ENCODE measurements at regions not wholly inside any gene's neighbourhood (a gene's known extent, or its start where the extent isn't known, plus 50 kb on each side); places are given as distances from the start of the nearest gene placed in this dataset.
"Not testable (repeated sequence)": the region's sequence is repeated elsewhere in the genome, so short reads cannot be mapped to it uniquely, and the experiment has no call there.

GRCh38 chr12:96085475-96085874 is 50.1 kb upstream of the LTA4H start:
- no peak for DNase-seq (ENCODE audit: low spot score)
- Histone ChIP-seq H3K4me1 (ENCODE audit: control insufficient read depth in 4 of 4, insufficient read depth in 4 of 4, low read length in 3 of 4) (no peaks in the 10 kb centered on the region), H3K9me3 (ENCODE audit: control insufficient read depth in 4 of 4, low read length in 3 of 4) (no peaks in the 10 kb centered on the region), H3K27me3 (ENCODE audit: control insufficient read depth in 4 of 4, insufficient read depth in 4 of 4, low read length in 3 of 4) (no peaks in the 10 kb centered on the region), H3K9ac (ENCODE audit: low read depth in 1 of 2, low read length in 2 of 2) (no peak overlapping the region), H3K4me3 (ENCODE audit: low read depth in 1 of 3, low read length in 3 of 3) (no peak overlapping the region), H3K36me3 (ENCODE audit: control insufficient read depth in 4 of 4, insufficient read depth in 3 of 4, low read depth in 1 of 4, low read length in 3 of 4) (no peaks in the 10 kb centered on the region), H3K27ac (ENCODE audit: low read depth in 1 of 2, low read length in 2 of 2) (no peak overlapping the region)
- 100% methylated on average over 1 of the region's 1 CpG for WGBS
- no peak for TF ChIP-seq ATF3 (IDR thresholded peaks at IDR 0.05)
- no peak for TF ChIP-seq FOXA1 (IDR thresholded peaks at IDR 0.05)
- TF ChIP-seq HNF4A (conservative IDR thresholded peaks at IDR 0.05): no peak
- no peak for TF ChIP-seq SP1 (IDR thresholded peaks at IDR 0.05)
- no peak for TF ChIP-seq EGR1 (IDR thresholded peaks at IDR 0.05; ENCODE audit: low read depth in 2 of 2)
- TF ChIP-seq RAD21 (IDR thresholded peaks at IDR 0.05): no peak
- TF ChIP-seq, protein P1, sequence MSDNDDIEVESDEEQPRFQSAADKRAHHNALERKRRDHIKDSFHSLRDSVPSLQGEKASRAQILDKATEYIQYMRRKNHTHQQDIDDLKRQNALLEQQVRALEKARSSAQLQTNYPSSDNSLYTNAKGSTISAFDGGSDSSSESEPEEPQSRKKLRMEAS (IDR thresholded peaks at IDR 0.05): no peak
- TF ChIP-seq, protein P2, sequence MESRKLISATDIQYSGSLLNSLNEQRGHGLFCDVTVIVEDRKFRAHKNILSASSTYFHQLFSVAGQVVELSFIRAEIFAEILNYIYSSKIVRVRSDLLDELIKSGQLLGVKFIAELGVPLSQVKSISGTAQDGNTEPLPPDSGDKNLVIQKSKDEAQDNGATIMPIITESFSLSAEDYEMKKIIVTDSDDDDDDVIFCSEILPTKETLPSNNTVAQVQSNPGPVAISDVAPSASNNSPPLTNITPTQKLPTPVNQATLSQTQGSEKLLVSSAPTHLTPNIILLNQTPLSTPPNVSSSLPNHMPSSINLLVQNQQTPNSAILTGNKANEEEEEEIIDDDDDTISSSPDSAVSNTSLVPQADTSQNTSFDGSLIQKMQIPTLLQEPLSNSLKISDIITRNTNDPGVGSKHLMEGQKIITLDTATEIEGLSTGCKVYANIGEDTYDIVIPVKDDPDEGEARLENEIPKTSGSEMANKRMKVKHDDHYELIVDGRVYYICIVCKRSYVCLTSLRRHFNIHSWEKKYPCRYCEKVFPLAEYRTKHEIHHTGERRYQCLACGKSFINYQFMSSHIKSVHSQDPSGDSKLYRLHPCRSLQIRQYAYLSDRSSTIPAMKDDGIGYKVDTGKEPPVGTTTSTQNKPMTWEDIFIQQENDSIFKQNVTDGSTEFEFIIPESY (IDR thresholded peaks at IDR 0.05): no peak
- TF ChIP-seq NR2F2 (IDR thresholded peaks at IDR 0.05): no peak
- no peak for TF ChIP-seq FOXA2 (IDR thresholded peaks at IDR 0.05)
- TF ChIP-seq TAF1 (conservative IDR thresholded peaks at IDR 0.05): no peak
- TF ChIP-seq CTCF (IDR thresholded peaks at IDR 0.05; ENCODE audit: low read depth, low read length, missing input control): no peak
- no peak for TF ChIP-seq HNF4G (IDR thresholded peaks at IDR 0.05)
- TF ChIP-seq GABPA (IDR thresholded peaks at IDR 0.05 in 1 of 2, conservative IDR thresholded peaks at IDR 0.05 in 1 of 2): no peak
- no peak for TF ChIP-seq RXRA (IDR thresholded peaks at IDR 0.05)
- TF ChIP-seq, protein P3, sequence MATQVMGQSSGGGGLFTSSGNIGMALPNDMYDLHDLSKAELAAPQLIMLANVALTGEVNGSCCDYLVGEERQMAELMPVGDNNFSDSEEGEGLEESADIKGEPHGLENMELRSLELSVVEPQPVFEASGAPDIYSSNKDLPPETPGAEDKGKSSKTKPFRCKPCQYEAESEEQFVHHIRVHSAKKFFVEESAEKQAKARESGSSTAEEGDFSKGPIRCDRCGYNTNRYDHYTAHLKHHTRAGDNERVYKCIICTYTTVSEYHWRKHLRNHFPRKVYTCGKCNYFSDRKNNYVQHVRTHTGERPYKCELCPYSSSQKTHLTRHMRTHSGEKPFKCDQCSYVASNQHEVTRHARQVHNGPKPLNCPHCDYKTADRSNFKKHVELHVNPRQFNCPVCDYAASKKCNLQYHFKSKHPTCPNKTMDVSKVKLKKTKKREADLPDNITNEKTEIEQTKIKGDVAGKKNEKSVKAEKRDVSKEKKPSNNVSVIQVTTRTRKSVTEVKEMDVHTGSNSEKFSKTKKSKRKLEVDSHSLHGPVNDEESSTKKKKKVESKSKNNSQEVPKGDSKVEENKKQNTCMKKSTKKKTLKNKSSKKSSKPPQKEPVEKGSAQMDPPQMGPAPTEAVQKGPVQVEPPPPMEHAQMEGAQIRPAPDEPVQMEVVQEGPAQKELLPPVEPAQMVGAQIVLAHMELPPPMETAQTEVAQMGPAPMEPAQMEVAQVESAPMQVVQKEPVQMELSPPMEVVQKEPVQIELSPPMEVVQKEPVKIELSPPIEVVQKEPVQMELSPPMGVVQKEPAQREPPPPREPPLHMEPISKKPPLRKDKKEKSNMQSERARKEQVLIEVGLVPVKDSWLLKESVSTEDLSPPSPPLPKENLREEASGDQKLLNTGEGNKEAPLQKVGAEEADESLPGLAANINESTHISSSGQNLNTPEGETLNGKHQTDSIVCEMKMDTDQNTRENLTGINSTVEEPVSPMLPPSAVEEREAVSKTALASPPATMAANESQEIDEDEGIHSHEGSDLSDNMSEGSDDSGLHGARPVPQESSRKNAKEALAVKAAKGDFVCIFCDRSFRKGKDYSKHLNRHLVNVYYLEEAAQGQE (IDR thresholded peaks at IDR 0.05): no peak
- no peak for TF ChIP-seq YY1 (IDR thresholded peaks at IDR 0.05)

DNA sequence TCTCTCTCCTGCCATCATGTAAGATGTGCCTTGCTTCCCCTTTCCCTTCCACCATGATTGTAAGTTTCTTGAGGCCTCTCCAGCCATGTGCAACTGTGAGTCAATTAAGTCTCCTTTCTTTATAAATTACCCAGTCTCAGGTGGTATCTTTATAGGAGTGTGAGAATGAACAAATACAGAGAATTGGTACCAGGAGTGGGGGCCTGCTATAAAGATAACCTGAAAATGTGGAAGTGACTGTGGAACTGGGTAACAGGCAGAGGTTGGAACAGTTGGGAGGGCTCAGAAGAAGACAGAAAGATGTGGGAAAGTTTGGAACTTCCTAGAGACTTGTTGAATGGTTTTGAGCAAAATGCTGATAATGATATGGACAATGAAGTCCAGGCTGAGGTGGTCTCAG is 50.8 kb upstream of the LTA4H start:
- H3K36me3 ChIP-seq (ENCODE audit: control insufficient read depth in 4 of 4, insufficient read depth in 3 of 4, low read depth in 1 of 4, low read length in 3 of 4); H3K27me3 ChIP-seq (ENCODE audit: control insufficient read depth in 4 of 4, insufficient read depth in 4 of 4, low read length in 3 of 4); H3K27ac ChIP-seq (ENCODE audit: low read depth in 1 of 2, low read length in 2 of 2); DNase-seq (ENCODE audit: low spot score); H3K9ac ChIP-seq (ENCODE audit: low read depth in 1 of 2, low read length in 2 of 2); H3K9me3 ChIP-seq (ENCODE audit: control insufficient read depth in 4 of 4, low read length in 3 of 4); H3K4me1 ChIP-seq (ENCODE audit: control insufficient read depth in 4 of 4, insufficient read depth in 4 of 4, low read length in 3 of 4); H3K4me3 ChIP-seq (ENCODE audit: low read depth in 1 of 3, low read length in 3 of 3): not testable (repeated sequence)
